DMS 273 treated with DMSO at 0.1 percent for 48 hours (cell line): ENCODE measurements at regions not wholly inside any gene's neighbourhood (a gene's known extent, or its start where the extent isn't known, plus 50 kb on each side); places are given as distances from the start of the nearest gene placed in this dataset.
"Not testable (repeated sequence)": the region's sequence is repeated elsewhere in the genome, so short reads cannot be mapped to it uniquely, and the experiment has no call there.

Experiments
- DNase-seq: peaks from one replicate; lab custom pipeline; 2025; lab: John Stamatoyannopoulos, UW

GRCh38 chr2:95765925-95766910 is 174.4 kb downstream of the TRIM43 start:
- DNase-seq: not testable (repeated sequence)

GRCh38 chr2:95767531-95767930 is 175.7 kb downstream of the TRIM43 start:
- not testable (repeated sequence) for DNase-seq

GRCh38 chr2:95767950-95768349 is 176.1 kb downstream of the TRIM43 start:
- not testable (repeated sequence) for DNase-seq

- DNase-seq: not testable (repeated sequence)
Observed at GRCh38 chr2:95769256-95769655, 177.5 kb downstream of the TRIM43 start.

- DNase-seq: not testable (repeated sequence)
Observed at GRCh38 chr2:95770726-95771125, 178.9 kb downstream of the TRIM43 start.

- not testable (repeated sequence) for DNase-seq
Observed at GRCh38 chr2:95774322-95775192, 182.8 kb downstream of the TRIM43 start.

GRCh38 chr2:95775193-95775531 is 183.4 kb downstream of the TRIM43 start:
- not testable (repeated sequence) for DNase-seq
